ENCODE measurements at regions not wholly inside any gene's neighbourhood (a gene's known extent, or its start where the extent isn't known, plus 50 kb on each side); places are given as distances from the start of the nearest gene placed in this dataset.

DNA sequence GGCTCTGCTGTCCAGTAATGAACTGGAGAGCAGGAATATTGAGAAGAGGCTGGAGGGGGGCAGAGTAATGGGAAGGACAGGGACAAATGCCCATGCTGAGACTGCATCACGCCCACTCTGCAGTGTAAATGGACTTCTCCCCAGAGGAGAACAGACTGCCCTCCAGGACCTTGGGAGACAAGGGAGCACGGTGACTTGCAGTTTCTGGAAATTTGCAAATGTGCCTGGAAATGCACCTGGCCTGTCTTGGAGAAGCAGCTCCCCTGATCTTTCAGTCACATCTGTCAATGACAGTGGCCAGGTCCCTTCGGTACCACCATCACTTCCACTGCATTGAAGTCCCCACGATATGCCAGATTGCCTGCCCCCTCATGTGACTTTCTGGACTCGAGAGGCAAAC lies 178.7 kb upstream of the SH3BP4 start:
- Histone ChIP-seq H3K4ac (replicated peaks; ENCODE audit: insufficient read length, low read depth, low read length) (no peak overlapping the region), H4K5ac (ENCODE audit: insufficient read length, low read depth, low read length) (no peak overlapping the region), H2BK120ac (replicated peaks; ENCODE audit: low read depth, low read length) (no peak overlapping the region), H2BK12ac (ENCODE audit: low read depth, low read length) (no peak overlapping the region), H3K27ac (ENCODE audit: low read depth, low read length) (no peak overlapping the region), H3K18ac (ENCODE audit: extremely low read depth, low read length) (no peak overlapping the region), H3K27me3 (replicated peaks in 1 of 4; ENCODE audit: control insufficient read depth in 3 of 4, extremely low read depth in 1 of 4, insufficient read depth in 3 of 4, low read length in 3 of 4) (no peaks in the 10 kb centered on the region), H3K79me2 (ENCODE audit: control insufficient read depth in 1 of 2, insufficient read depth in 2 of 2, low read length in 2 of 2) (no peaks in the 10 kb centered on the region), H2BK20ac (ENCODE audit: low read length) (no peak overlapping the region), H3K4me3 (ENCODE audit: extremely low read depth in 1 of 4, insufficient read depth in 2 of 4, low read depth in 3 of 4, low read length in 4 of 4) (no peak overlapping the region), H2BK5ac (ENCODE audit: low read depth, low read length) (no peak overlapping the region), H3K23ac (ENCODE audit: insufficient read length) (no peak overlapping the region), H4K91ac (replicated peaks; ENCODE audit: insufficient read length, low read length) (no peak overlapping the region), H2BK15ac (ENCODE audit: low read length) (0 out of 2 replicates have a peak overlapping the region, but pooled peaks have one; percentile 34), H3K56ac (replicated peaks; ENCODE audit: insufficient read length, low read depth, low read length) (no peak overlapping the region), H3K9ac (replicated peaks in 1 of 4; ENCODE audit: extremely low read depth in 1 of 4, low read depth in 3 of 4, low read length in 3 of 4) (no peak overlapping the region), H3K23me2 (ENCODE audit: low read depth, low read length) (no peaks in the 10 kb centered on the region), H4K8ac (ENCODE audit: extremely low read depth, insufficient read depth, low read length) (no peak overlapping the region), H3K79me1 (ENCODE audit: low read depth, low read length) (no peaks in the 10 kb centered on the region), H2AK5ac (ENCODE audit: low read depth, low read length) (no peak overlapping the region), H3K36me3 (ENCODE audit: control insufficient read depth in 2 of 4, insufficient read depth in 4 of 4, low read length in 3 of 4) (no peaks in the 10 kb centered on the region), H2AFZ (ENCODE audit: low read length) (no peak overlapping the region), H3K14ac (ENCODE audit: insufficient read length) (no peak overlapping the region), H3K4me1 (replicated peaks in 1 of 4; ENCODE audit: control insufficient read depth in 3 of 4, insufficient read depth in 4 of 4, low read length in 3 of 4) (no peaks in the 10 kb centered on the region; a peak in 2 of 7 replicates), H3K4me2 (ENCODE audit: insufficient read depth in 1 of 2, low read depth in 2 of 2, low read length in 2 of 2) (no peak overlapping the region), H4K20me1 (replicated peaks in 1 of 2; ENCODE audit: control insufficient read depth in 1 of 2, insufficient read depth in 2 of 2, low read length in 2 of 2) (no peaks in the 10 kb centered on the region), H3K9me3 (ENCODE audit: insufficient read depth in 2 of 2, low read depth in 1 of 2, low read length in 1 of 2) (no peaks in the 10 kb centered on the region; a peak in 1 of 4 replicates)
- ChIA-PET CTCF (ENCODE audit: partially characterized antibody) (interaction anchor here (0.7 to 1.2 kb wide), 4 partner anchors 9 to 918 kb away, joined by 3 to 4 read pairs (median 3); no protein-coding TSS in a partner anchor), POLR2A (ENCODE audit: partially characterized antibody) (no interaction called here)
- no peak for TF ChIP-seq POLR2A (IDR thresholded peaks at IDR 0.05; ENCODE audit: control extremely low read depth in 1 of 2, low read depth in 2 of 2, low read length in 2 of 2)
- TF ChIP-seq CTCF (IDR thresholded peaks at IDR 0.05; ENCODE audit: control extremely low read depth in 1 of 3, insufficient read depth in 1 of 3, low read depth in 1 of 3, low read length in 3 of 3): no peak
- TF ChIP-seq SRF (IDR thresholded peaks at IDR 0.05; ENCODE audit: low read depth, low read length): no peak
- DNase-seq (ENCODE audit: low read depth in 1 of 2, low spot score in 2 of 2) (no peak), FAIRE-seq (no peak)
- 88% methylated on average over 5 of the region's 5 CpGs; no CpG with 5 or more reads in 1 of the 2 experiments for whole genome bisulfite sequencing, 2 experiments (ENCODE audit: extremely low coverage in 1 of 2, insufficient coverage in 1 of 2, insufficient read length in 1 of 2, insufficient replicate concordance in 2 of 2, low coverage in 1 of 2, low lambda C conversion rate in 2 of 2, missing lambda C conversion rate in 1 of 2)
